H1 (cell line): ENCODE measurements at regions not wholly inside any gene's neighbourhood (a gene's known extent, or its start where the extent isn't known, plus 50 kb on each side); places are given as distances from the start of the nearest gene placed in this dataset.

Source experiments
- BCL11A ChIP-seq, 2 experiments: IDR thresholded peaks; one replicate each; pipeline ENCODE4 v1.6.1; 2011; ENCODE audit warnings: low read depth in 2 of 2, low read length in 2 of 2, mild to moderate bottlenecking in 2 of 2
- CBX5 ChIP-seq: fragments of 300-800, 300-1000 bp; sonication (generic); IDR thresholded peaks from 2 replicates; pipeline ENCODE4 v1.7.1; 2016; ENCODE audit warnings: antibody characterized with exemption, low read length, low read depth
- CHD2 ChIP-seq: IDR thresholded peaks from 2 replicates; pipeline ENCODE4 v1.6.1; 2012; ENCODE audit warnings: low read length, improper control_type of control experiment
- CREB1 ChIP-seq: IDR thresholded peaks from 2 replicates; pipeline ENCODE4 v1.6.1; 2012; ENCODE audit warnings: inconsistent platforms
- CTBP2 ChIP-seq: IDR thresholded peaks from 2 replicates; pipeline ENCODE4 v1.7.0; 2011; ENCODE audit warnings: borderline replicate concordance, mild to moderate bottlenecking, moderate library complexity, mixed read lengths, low read length; ENCODE audit not compliant: insufficient read depth, insufficient read length
- EP300 ChIP-seq, 2 experiments: IDR thresholded peaks; 1 replicate in 1 of 2; 2 replicates in 1 of 2; pipeline ENCODE4 v1.6.1; 2011 to 2012; ENCODE audit warnings: low read depth in 2 of 2, low read length in 2 of 2, mild to moderate bottlenecking in 2 of 2, borderline replicate concordance in 1 of 2, inconsistent platforms in 1 of 2, moderate library complexity in 1 of 2
- EZH2 ChIP-seq: fragments of 200-600 bp; sonication (generic); IDR thresholded peaks from 2 replicates; pipeline ENCODE4 v1.7.1; 2012; ENCODE audit warnings: low read depth, mild to moderate bottlenecking, moderate library complexity, low read length, inconsistent platforms; ENCODE audit not compliant: severe bottlenecking
- FOSL1 ChIP-seq: IDR thresholded peaks from 2 replicates; pipeline ENCODE4 v1.6.1; 2011; ENCODE audit warnings: mild to moderate bottlenecking, low read depth, low read length, moderate library complexity; ENCODE audit not compliant: insufficient read depth
- GABPA ChIP-seq: IDR thresholded peaks from 2 replicates; pipeline ENCODE4 v1.6.1; 2011; ENCODE audit warnings: mild to moderate bottlenecking, low read length, moderate library complexity, borderline replicate concordance; ENCODE audit not compliant: insufficient read depth
- GTF2F1 ChIP-seq: IDR thresholded peaks from 2 replicates; pipeline ENCODE4 v1.6.1; 2012; ENCODE audit warnings: low read depth, low read length, improper control_type of control experiment, borderline replicate concordance
- HDAC6 ChIP-seq: IDR thresholded peaks from one replicate; pipeline ENCODE4 v1.7.1; 2012; ENCODE audit warnings: low read depth, mild to moderate bottlenecking, inconsistent platforms, low read length, moderate library complexity
- JUND ChIP-seq: IDR thresholded peaks from 2 replicates; pipeline ENCODE4 v1.6.1; 2011; ENCODE audit warnings: mild to moderate bottlenecking, improper control_type of control experiment, low read length
- KDM1A ChIP-seq: fragments of 200-600, 300-600 bp; sonication (generic); IDR thresholded peaks from 2 replicates; pipeline ENCODE4 v1.7.1; 2016; ENCODE audit warnings: mild to moderate bottlenecking, low read length, borderline replicate concordance
- KDM4A ChIP-seq: IDR thresholded peaks from one replicate; pipeline ENCODE4 v1.7.1; 2012; ENCODE audit warnings: low read depth, mild to moderate bottlenecking, moderate library complexity, low read length, inconsistent platforms; ENCODE audit not compliant: severe bottlenecking
- POLR2A ChIP-seq, 2 experiments: IDR thresholded peaks; 1 replicate in 1 of 2; 2 replicates in 1 of 2; pipeline ENCODE4 v1.6.1; 2011; ENCODE audit warnings: low read depth in 2 of 2, low read length in 2 of 2, mild to moderate bottlenecking in 2 of 2; ENCODE audit errors: control extremely low read depth in 1 of 2
- POU5F1 ChIP-seq: IDR thresholded peaks from 2 replicates; pipeline ENCODE4 v1.6.1; 2011; ENCODE audit warnings: low read depth, mild to moderate bottlenecking, low read length, moderate library complexity
- RAD21 ChIP-seq, 2 experiments: IDR thresholded peaks in 1 of 2; conservative IDR thresholded peaks in 1 of 2; 2 replicates each; pipeline ENCODE4 v1.6.1; 2011; ENCODE audit warnings: low read depth in 2 of 2, low read length in 2 of 2, improper control_type of control experiment in 1 of 2, inconsistent platforms in 1 of 2, mild to moderate bottlenecking in 1 of 2, moderate library complexity in 1 of 2
- RBBP5 ChIP-seq: IDR thresholded peaks from 2 replicates; pipeline ENCODE4 v1.7.1; 2012; ENCODE audit warnings: low read depth, mild to moderate bottlenecking, inconsistent platforms, low read length, moderate library complexity, borderline replicate concordance
- RFX5 ChIP-seq: IDR thresholded peaks from 2 replicates; pipeline ENCODE4 v1.6.1; 2011; ENCODE audit warnings: low read depth, low read length, improper control_type of control experiment, borderline replicate concordance
- SIN3A ChIP-seq, 2 experiments: IDR thresholded peaks in 1 of 2; conservative IDR thresholded peaks in 1 of 2; 2 replicates each; pipeline ENCODE4 v1.6.1; 2011 to 2012; ENCODE audit warnings: low read length in 2 of 2, improper control_type of control experiment in 1 of 2, low read depth in 1 of 2, mild to moderate bottlenecking in 1 of 2
- SP1 ChIP-seq: IDR thresholded peaks from 2 replicates; pipeline ENCODE4 v1.6.1; 2011; ENCODE audit warnings: low read depth, low read length
- SP4 ChIP-seq: IDR thresholded peaks from 2 replicates; pipeline ENCODE4 v1.6.1; 2012; ENCODE audit warnings: low read length, inconsistent platforms
- SRF ChIP-seq: IDR thresholded peaks from 2 replicates; pipeline ENCODE4 v1.6.1; 2011; ENCODE audit warnings: mild to moderate bottlenecking, low read depth, low read length, moderate library complexity
- TBP ChIP-seq: IDR thresholded peaks from 2 replicates; pipeline ENCODE4 v1.6.1; 2011; ENCODE audit warnings: low read depth, low read length, improper control_type of control experiment
- TCF12 ChIP-seq: IDR thresholded peaks from 2 replicates; pipeline ENCODE4 v1.6.1; 2011; ENCODE audit warnings: low read depth, mild to moderate bottlenecking, low read length
- YY1 ChIP-seq: IDR thresholded peaks from 2 replicates; pipeline ENCODE4 v1.6.1; 2011; ENCODE audit warnings: low read depth, mild to moderate bottlenecking, low read length
- TF ChIP-seq, protein P1 (sequence below): IDR thresholded peaks from 2 replicates; pipeline ENCODE4 v1.6.1; 2011; ENCODE audit warnings: low read depth, mild to moderate bottlenecking, low read length; ENCODE audit not compliant: insufficient read depth

DNA sequence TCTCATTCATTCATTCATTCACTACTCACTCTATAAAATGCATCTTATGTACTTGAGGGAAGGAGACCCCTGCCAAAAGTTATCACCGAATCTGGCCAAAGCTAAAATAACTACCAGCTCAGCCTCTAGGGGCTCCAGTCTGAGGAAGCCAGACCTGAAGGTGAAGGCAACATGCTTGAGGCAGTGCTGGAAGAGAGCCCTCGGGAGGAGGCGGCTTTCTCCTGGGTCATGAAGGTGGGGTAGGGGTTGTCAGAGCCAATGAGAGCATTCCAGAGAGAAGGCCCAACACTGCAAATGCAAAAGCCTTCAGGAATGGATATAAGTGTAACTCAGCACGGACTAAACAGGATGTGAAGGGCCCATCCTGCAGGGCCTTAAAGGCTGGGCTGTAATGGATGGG, 62.4 kb downstream of the GSC start (continued):
- TF ChIP-seq KDM4A (no peak), TCF12 (no peak), GTF2F1 (no peak), JUND (no peak), RFX5 (no peak), SP4 (no peak), EP300 (IDR thresholded peaks at IDR 0.05; ENCODE audit: borderline replicate concordance in 1 of 2, low read depth in 2 of 2, low read length in 2 of 2) (no peak), RAD21 (IDR thresholded peaks at IDR 0.05 in 1 of 2, conservative IDR thresholded peaks at IDR 0.05 in 1 of 2; ENCODE audit: low read depth in 2 of 2, low read length in 2 of 2) (peak; percentile 45 to 51), KDM1A (no peak), CREB1 (no peak), EZH2 (no peak), FOSL1 (no peak), SRF (no peak), TBP (0 out of 2 replicates have a peak, but pooled peaks have one; percentile 25), CBX5 (no peak), BCL11A (IDR thresholded peaks at IDR 0.05; ENCODE audit: low read depth in 2 of 2, low read length in 2 of 2) (no peak), SIN3A (conservative IDR thresholded peaks at IDR 0.05 in 1 of 2, IDR thresholded peaks at IDR 0.05 in 1 of 2; ENCODE audit: low read depth in 1 of 2, low read length in 2 of 2) (no peak), GABPA (no peak), CTBP2 (no peak), RBBP5 (no peak), CHD2 (no peak), YY1 (no peak), HDAC6 (no peak), POLR2A (IDR thresholded peaks at IDR 0.05; ENCODE audit: control extremely low read depth in 1 of 2, low read depth in 2 of 2, low read length in 2 of 2) (no peak), POU5F1 (no peak), SP1 (peak; percentile 85)
- TF ChIP-seq, protein P1, sequence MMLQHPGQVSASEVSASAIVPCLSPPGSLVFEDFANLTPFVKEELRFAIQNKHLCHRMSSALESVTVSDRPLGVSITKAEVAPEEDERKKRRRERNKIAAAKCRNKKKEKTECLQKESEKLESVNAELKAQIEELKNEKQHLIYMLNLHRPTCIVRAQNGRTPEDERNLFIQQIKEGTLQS = no peak
